Effector memory CD4-positive, alpha-beta T cell (primary cell): ENCODE measurements at regions not wholly inside any gene's neighbourhood (a gene's known extent, or its start where the extent isn't known, plus 50 kb on each side); places are given as distances from the start of the nearest gene placed in this dataset.

Source experiments
- DNase-seq, 3 donors: peaks; one replicate each; pipeline ENCODE4 v3.0.0-alpha.2; 2020
- H3K27ac ChIP-seq: 2 replicates; pipeline ENCODE4 v1.7.0; 2013; ENCODE audit warnings: mild to moderate bottlenecking, low read length, moderate library complexity; ENCODE audit not compliant: insufficient read depth, poor library complexity, severe bottlenecking
- H3K27me3 ChIP-seq: replicated peaks from 2 replicates; pipeline ENCODE4 v1.7.0; 2013; ENCODE audit warnings: mild to moderate bottlenecking, low read length; ENCODE audit not compliant: insufficient read depth, control insufficient read depth, poor library complexity, severe bottlenecking
- H3K36me3 ChIP-seq: 2 replicates; pipeline ENCODE4 v1.7.0; 2013; ENCODE audit warnings: mild to moderate bottlenecking, low read length, moderate library complexity; ENCODE audit not compliant: control insufficient read depth, insufficient read depth
- H3K4me1 ChIP-seq: 2 replicates; pipeline ENCODE4 v1.7.0; 2013; ENCODE audit warnings: low read length, mild to moderate bottlenecking; ENCODE audit not compliant: control insufficient read depth, insufficient read depth, poor library complexity, severe bottlenecking
- H3K4me3 ChIP-seq: 2 replicates; pipeline ENCODE4 v1.7.0; 2013; ENCODE audit warnings: low read length, low read depth, mild to moderate bottlenecking; ENCODE audit not compliant: insufficient read depth, poor library complexity, severe bottlenecking
- H3K9me3 ChIP-seq: 2 replicates; pipeline ENCODE4 v1.7.0; 2013; ENCODE audit warnings: mild to moderate bottlenecking, low read length, moderate library complexity; ENCODE audit not compliant: control insufficient read depth

GRCh38 chr5:176173647-176174046, 64.6 kb upstream of the SIMC1 start:
- Histone ChIP-seq H3K4me3 (no peak overlapping the region), H3K27ac (no peak overlapping the region), H3K9me3 (no peaks in the 10 kb centered on the region), H3K4me1 (no peaks in the 10 kb centered on the region), H3K36me3 (no peaks in the 10 kb centered on the region), H3K27me3 (no peaks in the 10 kb centered on the region)
- DNase-seq = no peak

GRCh38 chr5:176174345-176175025, 63.7 kb upstream of the SIMC1 start:
- H3K27ac ChIP-seq = no peak overlapping the region

GRCh38 chr5:176175101-176175852, 62.9 kb upstream of the SIMC1 start:
- Histone ChIP-seq H3K36me3 (no peaks in the 10 kb centered on the region), H3K4me1 (no peaks in the 10 kb centered on the region), H3K9me3 (peaks cover 4% of the 10 kb centered on the region), H3K4me3 (no peak overlapping the region), H3K27me3 (no peaks in the 10 kb centered on the region), H3K27ac (no peak overlapping the region)
- DNase-seq = no peak

More at GRCh38 chr5:176174345-176175025, 63.7 kb upstream of the SIMC1 start:
- Histone ChIP-seq H3K27me3 (no peaks in the 10 kb centered on the region), H3K9me3 (peaks cover 4% of the 10 kb centered on the region), H3K4me3 (no peak overlapping the region), H3K36me3 (no peaks in the 10 kb centered on the region), H3K4me1 (no peaks in the 10 kb centered on the region)
- DNase-seq = no peak

- Histone ChIP-seq H3K4me3 (no peak overlapping the region), H3K4me1 (no peaks in the 10 kb centered on the region), H3K27ac (no peak overlapping the region), H3K9me3 (peaks cover 4% of the 10 kb centered on the region), H3K27me3 (no peaks in the 10 kb centered on the region), H3K36me3 (no peaks in the 10 kb centered on the region)
- no peak for DNase-seq
Observed at GRCh38 chr5:176176231-176176630, 62.0 kb upstream of the SIMC1 start.

GRCh38 chr5:176178789-176179188, 59.4 kb upstream of the SIMC1 start:
- no peaks in the 10 kb centered on the region for H3K4me1 ChIP-seq
- H3K27me3 ChIP-seq = no peaks in the 10 kb centered on the region
- no peak overlapping the region for H3K4me3 ChIP-seq
- no peaks in the 10 kb centered on the region for H3K36me3 ChIP-seq
- H3K9me3 ChIP-seq = peaks cover 4% of the 10 kb centered on the region
- DNase-seq = no peak
- no peak overlapping the region for H3K27ac ChIP-seq

- DNase-seq = no peak
- no peak overlapping the region for H3K4me3 ChIP-seq
- no peaks in the 10 kb centered on the region for H3K27me3 ChIP-seq
- no peaks in the 10 kb centered on the region for H3K4me1 ChIP-seq
- H3K27ac ChIP-seq = no peak overlapping the region
- H3K9me3 ChIP-seq = peaks cover 4% of the 10 kb centered on the region
- no peaks in the 10 kb centered on the region for H3K36me3 ChIP-seq
Observed at GRCh38 chr5:176180339-176180738, 57.9 kb upstream of the SIMC1 start.

- H3K4me3 ChIP-seq = no peak overlapping the region
- H3K4me1 ChIP-seq = no peaks in the 10 kb centered on the region
- no peaks in the 10 kb centered on the region for H3K36me3 ChIP-seq
- no peaks in the 10 kb centered on the region for H3K27me3 ChIP-seq
- H3K27ac ChIP-seq = no peak overlapping the region
- DNase-seq = no peak
- peaks cover 4% of the 10 kb centered on the region for H3K9me3 ChIP-seq
Observed at GRCh38 chr5:176180781-176181180, 57.4 kb upstream of the SIMC1 start.

- no peak for DNase-seq
- no peaks in the 10 kb centered on the region for H3K4me1 ChIP-seq
- no peak overlapping the region for H3K27ac ChIP-seq
- H3K4me3 ChIP-seq = no peak overlapping the region
- no peaks in the 10 kb centered on the region for H3K27me3 ChIP-seq
- H3K36me3 ChIP-seq = no peaks in the 10 kb centered on the region
- peaks cover 4% of the 10 kb centered on the region for H3K9me3 ChIP-seq
Observed at GRCh38 chr5:176181271-176181855, 56.9 kb upstream of the SIMC1 start.

- no peak overlapping the region for H3K27ac ChIP-seq
- H3K4me3 ChIP-seq = no peak overlapping the region
- no peaks in the 10 kb centered on the region for H3K36me3 ChIP-seq
- no peak for DNase-seq
- H3K4me1 ChIP-seq = no peaks in the 10 kb centered on the region
- no peaks in the 10 kb centered on the region for H3K27me3 ChIP-seq
- peaks cover 4% of the 10 kb centered on the region for H3K9me3 ChIP-seq
Observed at GRCh38 chr5:176183321-176184074, 54.7 kb upstream of the SIMC1 start.
